ENCODE measurements at regions not wholly inside any gene's neighbourhood (a gene's known extent, or its start where the extent isn't known, plus 50 kb on each side); places are given as distances from the start of the nearest gene placed in this dataset.
"Not testable (repeated sequence)": the region's sequence is repeated elsewhere in the genome, so short reads cannot be mapped to it uniquely, and the experiment has no call there.

- no peak for FAIRE-seq
These were observed 234.3 kb upstream of the FOLH1 start for GRCh38 chr11:49442669-49443068.

DNA sequence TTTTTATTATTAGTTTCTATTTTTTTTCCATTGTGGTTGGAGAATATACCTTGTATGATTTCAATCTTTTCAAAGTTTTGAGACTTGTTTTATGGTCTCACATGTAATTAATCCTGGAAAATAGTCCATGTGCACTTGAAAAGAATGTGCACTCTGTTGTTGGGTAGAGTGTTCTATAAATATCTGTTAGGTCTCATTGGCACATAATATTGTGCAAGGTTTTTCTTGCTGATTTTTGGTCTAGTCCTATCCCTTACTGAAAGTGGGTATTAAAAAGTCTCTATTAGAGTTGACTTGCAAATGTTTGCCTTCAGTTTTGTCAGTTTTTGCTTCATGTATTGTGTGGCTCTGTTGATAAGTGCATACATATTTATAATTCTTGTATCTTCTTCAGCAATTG is 231.5 kb upstream of the FOLH1 start:
- FAIRE-seq = not testable (repeated sequence)

- not testable (repeated sequence) for FAIRE-seq
These were observed 225.9 kb upstream of the FOLH1 start for GRCh38 chr11:49434308-49434707.

DNA sequence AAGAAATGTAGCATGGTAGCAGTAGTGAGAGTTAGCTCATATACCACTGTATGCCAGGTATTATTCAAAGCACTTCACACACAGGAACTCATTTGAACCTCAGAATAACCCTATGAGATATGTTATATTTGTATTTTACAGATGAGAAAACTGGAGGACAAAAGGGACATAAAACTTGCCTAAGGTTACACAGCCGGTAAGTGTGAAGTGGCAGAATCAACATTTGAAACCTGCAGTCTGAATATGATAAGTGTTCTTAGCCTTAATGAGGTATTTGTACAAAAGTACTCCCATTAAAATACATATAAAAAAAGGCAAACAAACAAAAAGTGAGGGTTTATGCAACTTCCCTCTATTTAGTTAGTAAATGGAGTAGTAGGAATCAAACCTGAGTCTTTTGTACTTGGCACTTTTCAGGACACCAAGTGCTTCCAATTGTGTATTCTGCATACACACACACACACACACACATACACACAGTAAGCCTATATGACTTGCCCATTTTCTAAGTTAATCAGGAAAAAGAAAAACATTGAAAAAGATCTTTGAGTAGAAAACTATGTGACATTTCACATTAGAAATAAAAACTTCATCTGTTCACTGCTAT is 223.9 kb upstream of the FOLH1 start:
- FAIRE-seq = no peak

DNA sequence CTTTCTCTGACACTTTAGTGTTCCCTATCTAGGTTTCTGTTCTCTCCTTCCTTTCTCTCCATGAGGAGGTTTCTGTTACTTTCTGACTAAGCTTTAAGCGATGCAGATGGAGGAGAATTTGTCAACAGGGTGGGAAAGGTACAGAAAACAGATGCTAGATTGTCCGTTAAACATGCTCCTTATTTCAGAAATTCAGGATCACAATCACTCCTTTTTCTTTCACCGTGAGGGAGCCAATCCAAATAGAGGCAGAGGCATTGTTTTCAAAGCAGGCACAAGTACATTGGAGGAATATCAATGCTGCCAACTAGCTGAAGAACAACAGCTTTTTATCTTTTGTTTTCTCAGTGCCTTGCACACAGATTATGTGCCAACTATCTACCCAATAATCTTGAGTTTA is 215.7 kb upstream of the FOLH1 start:
- no peak for FAIRE-seq

DNA sequence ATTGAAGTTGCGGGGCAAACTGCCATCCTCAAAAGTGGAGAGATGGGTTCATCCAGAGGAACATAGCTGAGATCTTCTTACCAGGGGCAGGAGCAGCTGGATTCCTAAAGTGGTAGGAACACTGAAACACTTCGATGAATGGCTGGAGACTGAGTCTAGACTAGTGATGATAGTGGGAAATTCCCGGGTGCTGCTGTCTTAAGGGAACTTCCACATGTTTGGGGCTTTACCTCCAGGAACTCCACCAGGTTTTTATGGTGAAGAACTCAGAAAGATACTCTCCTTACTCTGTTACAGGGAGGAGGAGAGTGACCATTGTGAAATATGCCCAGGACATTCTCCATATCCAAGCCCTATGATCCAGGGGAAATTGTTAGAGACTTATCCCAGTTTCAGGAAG is 210.5 kb upstream of the FOLH1 start:
- not testable (repeated sequence) for FAIRE-seq

DNA sequence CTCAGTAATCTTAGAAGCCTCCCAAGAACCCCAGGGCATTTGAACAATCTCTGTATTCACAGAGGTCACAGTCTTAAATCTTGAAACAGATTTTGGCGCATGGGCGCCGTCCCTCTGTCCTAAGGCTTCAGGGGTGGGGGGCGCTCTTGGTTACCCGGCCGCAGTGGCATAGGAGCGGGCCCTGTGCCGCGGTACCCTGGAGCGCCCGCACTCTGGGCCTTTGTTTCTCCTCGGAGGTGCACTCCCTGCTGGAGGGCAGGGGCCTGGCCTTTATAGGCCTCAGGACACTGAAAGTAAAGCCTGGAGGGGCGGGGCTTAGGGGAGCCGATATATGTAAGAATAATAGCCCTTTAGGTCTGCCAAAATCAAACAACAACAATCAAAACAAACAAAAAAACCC is 197.3 kb upstream of the FOLH1 start:
- no peak for FAIRE-seq

- not testable (repeated sequence) for FAIRE-seq
These were observed 187.4 kb upstream of the FOLH1 start for GRCh38 chr11:49395789-49396188.

DNA sequence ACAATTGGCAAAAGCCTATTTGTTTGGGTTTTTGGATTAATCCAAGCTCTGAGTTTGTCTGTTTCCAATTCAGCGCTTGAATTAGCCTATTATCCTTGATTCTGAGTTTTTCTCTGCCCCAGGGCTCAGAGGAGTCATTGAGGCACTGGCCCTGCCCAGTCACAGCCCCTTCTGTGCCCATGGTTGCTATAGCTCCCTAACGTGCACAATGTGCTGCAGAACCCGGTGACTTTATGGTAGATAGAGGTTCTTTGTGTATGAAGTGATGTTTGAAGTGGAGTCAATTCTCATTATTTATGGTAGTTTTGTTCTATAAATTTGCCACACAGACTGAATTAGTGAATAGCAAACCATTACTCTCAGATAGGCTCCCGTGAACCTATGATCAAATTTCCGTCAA is 182.0 kb upstream of the FOLH1 start:
- not testable (repeated sequence) for FAIRE-seq

DNA sequence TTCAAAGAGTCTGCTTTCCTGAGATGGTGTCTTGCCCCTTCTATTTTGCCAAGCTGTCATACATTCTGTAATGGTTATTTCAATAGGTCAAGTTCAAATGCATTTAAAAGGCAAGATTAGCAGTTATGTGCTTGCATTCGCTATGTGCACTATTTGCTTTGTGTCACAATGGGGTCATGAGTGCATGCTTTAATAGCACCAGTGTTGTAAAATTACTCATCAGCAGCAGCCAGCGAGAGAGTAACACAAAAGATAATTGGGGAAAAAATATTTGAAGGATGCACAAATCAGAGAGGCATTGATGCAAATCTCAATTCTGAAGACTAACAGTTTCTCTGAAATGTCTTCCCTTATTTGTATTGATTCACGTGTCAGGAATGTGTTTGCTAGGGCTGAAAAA is 180.7 kb upstream of the FOLH1 start:
- peak; percentile 36 for FAIRE-seq

DNA sequence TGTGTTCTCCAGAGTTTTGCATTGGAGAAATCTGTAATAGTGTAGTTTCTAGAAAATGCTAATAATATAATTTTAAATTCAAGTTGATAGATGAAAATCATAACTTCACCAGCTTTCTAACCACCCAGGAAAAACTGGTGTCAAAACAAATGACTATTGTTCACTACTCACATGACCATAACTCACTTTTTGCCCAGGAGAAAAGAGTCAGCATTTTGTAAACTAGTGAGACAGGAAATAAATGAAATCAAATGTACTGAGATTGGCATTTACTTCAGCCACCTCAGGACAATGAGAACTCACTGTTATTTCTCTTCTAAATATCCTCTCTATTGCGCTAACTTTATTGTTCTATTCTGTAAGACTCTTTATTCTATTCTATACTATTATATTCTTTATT is 176.0 kb upstream of the FOLH1 start:
- FAIRE-seq = not testable (repeated sequence)

- FAIRE-seq = no peak
These were observed 169.6 kb upstream of the FOLH1 start for GRCh38 chr11:49377978-49378377.

DNA sequence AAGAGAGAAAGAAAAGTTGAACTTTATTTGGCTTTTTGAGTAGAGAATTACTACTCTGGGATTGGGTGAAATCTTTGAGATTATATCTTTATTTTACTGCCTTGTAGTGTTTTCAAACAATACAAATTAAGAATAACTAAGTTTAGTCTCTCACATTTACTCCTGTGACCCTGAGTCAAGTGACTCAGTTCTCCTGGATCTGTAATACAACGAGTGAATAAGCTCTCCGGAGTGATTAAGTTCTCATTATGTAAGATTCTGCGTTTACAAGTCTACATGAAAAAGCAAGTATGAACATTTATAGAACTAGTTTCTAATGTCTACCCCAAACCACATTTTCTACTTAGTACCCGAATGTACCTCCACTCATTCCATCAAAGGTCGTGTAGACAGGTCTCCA is 165.5 kb upstream of the FOLH1 start:
- FAIRE-seq = not testable (repeated sequence)

- FAIRE-seq = not testable (repeated sequence)
These were observed 165.0 kb upstream of the FOLH1 start for GRCh38 chr11:49373385-49373784.

GRCh38 chr11:49372137-49372536 is 163.7 kb upstream of the FOLH1 start:
- FAIRE-seq = not testable (repeated sequence)

- FAIRE-seq = peak; percentile 49
These were observed 160.2 kb upstream of the FOLH1 start for GRCh38 chr11:49368556-49368955.

GRCh38 chr11:49365375-49365774 is 157.0 kb upstream of the FOLH1 start:
- FAIRE-seq = not testable (repeated sequence)

GRCh38 chr11:49362994-49363393 is 154.6 kb upstream of the FOLH1 start:
- not testable (repeated sequence) for FAIRE-seq

DNA sequence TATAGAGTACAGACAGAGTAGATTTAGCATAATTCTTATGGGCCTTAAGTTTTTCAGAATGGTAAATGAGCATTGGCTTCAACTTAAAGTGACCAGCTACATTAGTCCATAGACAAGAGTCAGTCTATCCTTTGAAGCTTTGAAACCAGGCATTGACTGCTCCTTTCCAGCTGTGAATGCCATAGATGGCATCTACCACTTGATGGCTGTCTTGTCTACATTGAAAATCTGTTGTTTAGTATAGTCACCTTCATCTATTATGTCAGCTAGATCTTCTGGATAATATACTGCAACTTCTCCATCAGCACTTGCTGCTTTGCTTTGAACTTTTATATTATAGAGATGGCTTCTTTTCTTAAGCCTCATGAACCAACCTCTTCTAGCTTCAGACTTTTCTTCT is 146.1 kb upstream of the FOLH1 start:
- FAIRE-seq = not testable (repeated sequence)

- FAIRE-seq = not testable (repeated sequence)
These were observed 144.5 kb upstream of the FOLH1 start for GRCh38 chr11:49352868-49353267.

GRCh38 chr11:49346627-49347026 is 138.2 kb upstream of the FOLH1 start:
- not testable (repeated sequence) for FAIRE-seq

DNA sequence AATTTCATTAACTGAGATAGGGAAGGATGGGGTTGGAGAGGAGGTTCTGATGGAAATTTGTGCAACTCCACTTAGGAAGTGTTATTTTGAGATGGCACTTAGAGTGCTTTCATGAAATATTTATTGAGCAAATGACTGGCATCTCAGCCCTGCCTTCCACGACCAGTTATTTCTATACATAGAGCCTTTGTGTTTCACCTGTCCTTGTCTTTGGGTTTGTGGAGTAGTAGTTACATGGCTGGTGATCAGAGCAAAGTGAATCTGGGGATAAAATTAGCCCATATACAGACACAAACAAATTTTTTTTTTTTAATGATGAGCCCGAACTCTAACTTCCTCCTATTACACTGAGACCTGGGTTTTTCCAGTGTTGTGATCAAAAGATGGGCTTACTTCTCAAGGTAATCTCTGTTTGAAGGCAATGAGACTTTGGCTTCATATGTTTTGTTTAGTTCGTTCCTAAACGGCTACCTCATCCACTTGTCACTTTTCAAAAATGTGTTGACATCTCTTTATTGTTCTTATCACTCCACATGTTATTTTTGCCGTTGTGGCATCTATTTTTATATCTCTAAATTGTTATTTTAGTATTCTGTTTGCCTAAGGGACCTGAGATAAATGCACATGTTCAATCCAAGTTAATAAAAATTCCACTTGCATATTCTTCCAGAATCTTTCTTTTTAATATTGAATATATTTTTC is 120.2 kb upstream of the FOLH1 start:
- not testable (repeated sequence) for FAIRE-seq

DNA sequence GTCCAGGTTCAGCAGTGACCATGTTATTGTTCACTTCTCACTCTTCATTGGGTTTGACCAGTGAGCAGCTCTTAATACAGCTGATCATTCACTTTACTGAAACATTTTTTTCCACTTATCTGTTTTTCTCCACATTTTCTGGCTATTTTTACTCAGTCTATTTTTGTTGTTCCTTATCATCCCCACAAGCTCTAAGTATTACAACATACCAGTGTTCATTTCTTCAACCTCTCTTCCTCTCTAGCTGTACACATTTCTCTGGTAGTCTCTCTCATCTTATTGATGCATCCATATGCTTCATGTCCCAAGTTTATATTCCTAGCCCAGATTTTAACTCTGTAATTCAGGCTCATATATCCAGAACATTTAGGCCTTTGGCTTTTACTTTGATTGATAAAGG is 119.4 kb upstream of the FOLH1 start:
- FAIRE-seq = not testable (repeated sequence)

GRCh38 chr11:49326651-49327050 is 118.2 kb upstream of the FOLH1 start:
- FAIRE-seq = not testable (repeated sequence)

DNA sequence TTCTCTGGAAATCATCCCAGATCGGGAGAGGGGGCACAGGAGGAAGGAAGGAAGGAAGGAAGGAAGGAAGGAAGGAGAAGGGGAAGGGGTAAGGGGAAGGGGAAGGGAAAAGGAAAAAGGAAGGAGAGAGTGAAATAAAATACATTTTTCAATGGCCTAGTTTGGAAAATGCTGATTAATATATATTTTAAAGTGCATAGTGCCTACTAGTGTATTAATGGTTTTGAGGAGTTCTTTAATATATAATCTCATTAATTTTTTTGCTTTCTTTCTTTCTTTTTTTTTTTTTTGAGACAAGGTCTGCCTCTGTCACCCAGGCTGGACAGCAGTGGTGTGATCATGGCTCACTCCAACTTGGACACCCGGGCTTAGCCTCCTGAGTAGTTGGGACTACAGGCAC is 107.8 kb upstream of the FOLH1 start:
- no peak for FAIRE-seq

Measured in islet of Langerhans (tissue), 1 donor.